Esophagus squamous epithelium (tissue), 4 donors: ENCODE measurements at regions not wholly inside any gene's neighbourhood (a gene's known extent, or its start where the extent isn't known, plus 50 kb on each side); places are given as distances from the start of the nearest gene placed in this dataset.

Experiments used
- CTCF ChIP-seq, 6 experiments: fragments of 450-650 bp in 4 of 6; fragments of 200-600 bp in 2 of 6; sonication (generic) in 2 of 6; IDR thresholded peaks; one replicate each; pipeline ENCODE4 v1.5.1; 2016 to 2019; ENCODE audit warnings: antibody characterized with exemption in 6 of 6, mild to moderate bottlenecking in 4 of 6, moderate library complexity in 4 of 6
- POLR2A ChIP-seq, 4 donors: fragments of 450-650 bp; IDR thresholded peaks; one replicate each; pipeline ENCODE4 v1.6.1; 2017; ENCODE audit warnings: antibody characterized with exemption in 4 of 4, mild to moderate bottlenecking in 4 of 4, moderate library complexity in 3 of 4

DNA sequence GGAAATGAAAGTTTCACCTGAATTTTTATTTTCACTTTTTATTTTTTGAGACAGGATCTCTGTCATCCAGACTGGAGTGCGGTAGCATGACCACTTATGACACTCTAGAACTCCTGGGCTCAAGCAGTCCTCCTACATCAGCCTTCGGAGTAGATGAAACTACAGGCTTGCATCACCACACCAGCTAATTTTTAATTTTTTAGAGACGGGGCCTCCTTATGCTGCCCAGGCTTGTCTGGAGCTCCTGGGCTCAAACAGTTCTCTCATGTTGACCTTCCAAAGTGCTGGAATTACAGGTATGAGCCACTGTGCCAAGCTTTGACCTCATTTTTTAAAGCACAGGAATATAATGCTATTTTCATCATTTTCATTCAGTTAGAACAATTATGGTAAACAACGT, 297.0 kb upstream of the KLHL1 start:
- no peak for TF ChIP-seq CTCF (IDR thresholded peaks at IDR 0.05)
- no peak for TF ChIP-seq POLR2A (IDR thresholded peaks at IDR 0.05)
